ENCODE measurements at regions not wholly inside any gene's neighbourhood (a gene's known extent, or its start where the extent isn't known, plus 50 kb on each side); places are given as distances from the start of the nearest gene placed in this dataset.
A peak's percentile ranks its signal among the peaks of the same experiment; 100 is the strongest.

DNA sequence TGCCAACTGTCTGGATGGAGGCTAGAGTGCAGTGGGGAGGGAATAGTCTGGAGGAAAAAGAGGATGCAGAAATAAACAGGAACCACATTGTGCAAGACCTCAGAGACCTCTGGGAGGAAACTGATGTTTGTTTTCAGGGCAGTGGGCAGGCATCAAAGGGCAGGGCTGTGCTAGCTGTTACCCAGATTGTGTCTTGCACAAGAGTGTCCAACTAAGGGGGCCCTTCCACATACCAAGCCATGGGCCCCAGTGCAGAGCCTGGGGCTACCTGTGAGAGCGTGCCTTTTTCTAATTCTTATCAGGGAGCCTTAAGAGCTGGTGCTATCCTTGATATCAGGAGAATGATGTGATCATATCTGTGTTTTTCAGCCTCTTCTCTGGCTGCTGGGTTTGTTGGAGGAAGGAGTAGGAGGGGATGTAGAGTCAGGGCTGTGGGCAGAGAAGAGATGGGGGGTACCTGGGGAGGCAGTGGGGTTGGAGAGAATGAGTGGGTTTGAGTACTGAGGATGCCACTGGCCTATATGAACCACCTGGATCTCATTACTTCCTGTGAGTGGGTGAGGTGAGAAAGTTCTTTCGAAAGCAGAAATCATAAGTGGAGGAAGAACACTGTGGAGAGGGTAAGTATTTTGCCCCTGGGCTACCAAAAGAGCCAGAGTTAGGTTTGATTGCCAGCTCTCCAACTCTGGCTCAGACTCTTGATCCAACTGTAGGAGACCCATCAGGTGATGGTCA is 259.2 kb upstream of the CRY1 start (continued):
- TF ChIP-seq, protein P1, sequence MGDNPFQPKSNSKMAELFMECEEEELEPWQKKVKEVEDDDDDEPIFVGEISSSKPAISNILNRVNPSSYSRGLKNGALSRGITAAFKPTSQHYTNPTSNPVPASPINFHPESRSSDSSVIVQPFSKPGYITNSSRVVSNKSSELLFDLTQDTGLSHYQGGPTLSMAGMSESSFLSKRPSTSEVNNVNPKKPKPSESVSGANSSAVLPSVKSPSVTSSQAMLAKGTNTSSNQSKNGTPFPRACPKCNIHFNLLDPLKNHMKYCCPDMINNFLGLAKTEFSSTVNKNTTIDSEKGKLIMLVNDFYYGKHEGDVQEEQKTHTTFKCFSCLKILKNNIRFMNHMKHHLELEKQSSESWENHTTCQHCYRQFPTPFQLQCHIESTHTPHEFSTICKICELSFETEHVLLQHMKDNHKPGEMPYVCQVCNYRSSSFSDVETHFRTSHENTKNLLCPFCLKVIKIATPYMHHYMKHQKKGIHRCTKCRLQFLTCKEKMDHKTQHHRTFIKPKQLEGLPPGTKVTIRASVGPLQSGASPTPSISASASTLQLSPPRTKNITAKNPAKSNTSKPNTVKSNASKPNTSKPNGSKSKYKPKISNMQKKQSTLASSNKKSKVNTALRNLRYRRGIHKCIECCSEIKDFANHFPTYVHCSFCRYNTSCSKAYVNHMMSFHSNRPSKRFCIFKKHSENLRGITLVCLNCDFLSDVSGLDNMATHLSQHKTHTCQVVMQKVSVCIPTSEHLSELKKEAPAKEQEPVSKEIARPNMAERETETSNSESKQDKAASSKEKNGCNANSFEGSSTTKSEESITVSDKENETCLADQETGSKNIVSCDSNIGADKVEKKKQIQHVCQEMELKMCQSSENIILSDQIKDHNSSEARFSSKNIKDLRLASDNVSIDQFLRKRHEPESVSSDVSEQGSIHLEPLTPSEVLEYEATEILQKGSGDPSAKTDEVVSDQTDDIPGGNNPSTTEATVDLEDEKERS (CRISPR knock-in tag; IDR thresholded peaks at IDR 0.05), result 0 out of 2 replicates have a peak, but pooled peaks have one; percentile 50
- TF ChIP-seq RXRB (CRISPR knock-in tag; IDR thresholded peaks at IDR 0.05; ENCODE audit: borderline replicate concordance) (peak; percentile 88), ZBTB1 (CRISPR knock-in tag; IDR thresholded peaks at IDR 0.05; ENCODE audit: borderline replicate concordance) (no peak), KDM6A (CRISPR knock-in tag; IDR thresholded peaks at IDR 0.05; ENCODE audit: low read depth) (peak; percentile 88), ATF1 (CRISPR knock-in tag; IDR thresholded peaks at IDR 0.05) (no peak), HNF4G (IDR thresholded peaks at IDR 0.05; ENCODE audit: borderline replicate concordance, low read depth, low read length) (peak; percentile 77), HNF4G (CRISPR knock-in tag; IDR thresholded peaks at IDR 0.05; ENCODE audit: borderline replicate concordance, low read depth) (no peak), FOXC1 (CRISPR knock-in tag; IDR thresholded peaks at IDR 0.05; ENCODE audit: borderline replicate concordance) (0 out of 2 replicates have a peak, but pooled peaks have one; percentile 34), POLR2AphosphoS2 (IDR thresholded peaks at IDR 0.05; ENCODE audit: low read depth, low read length) (no peak), ZNF772 (CRISPR knock-in tag; IDR thresholded peaks at IDR 0.05) (no peak; the same call in 1 of the 2 replicates), ERF (CRISPR knock-in tag; IDR thresholded peaks at IDR 0.05) (peak; percentile 90), NCOA2 (CRISPR knock-in tag; IDR thresholded peaks at IDR 0.05) (peak; percentile 95), DNMT3B (CRISPR knock-in tag; conservative IDR thresholded peaks at IDR 0.05) (no peak), ZFP36L2 (CRISPR knock-in tag; IDR thresholded peaks at IDR 0.05) (no peak), ZNF768 (CRISPR knock-in tag; IDR thresholded peaks at IDR 0.05) (no peak), ZNF652 (CRISPR knock-in tag; IDR thresholded peaks at IDR 0.05; ENCODE audit: borderline replicate concordance, low read depth) (0 out of 2 replicates have a peak, but pooled peaks have one; percentile 31), ATF7 (IDR thresholded peaks at IDR 0.05) (no peak), ATF7 (CRISPR knock-in tag; IDR thresholded peaks at IDR 0.05) (0 out of 2 replicates have a peak, but pooled peaks have one; percentile 30), MXI1 (IDR thresholded peaks at IDR 0.05; ENCODE audit: borderline replicate concordance, low read depth, low read length) (no peak; the same call in 2 of the 3 replicates), BRCA1 (CRISPR knock-in tag; IDR thresholded peaks at IDR 0.05) (no peak), ZKSCAN1 (IDR thresholded peaks at IDR 0.05; ENCODE audit: low read length) (no peak), ZNF737 (CRISPR knock-in tag; IDR thresholded peaks at IDR 0.05; ENCODE audit: borderline replicate concordance) (no peak), MTA3 (CRISPR knock-in tag; IDR thresholded peaks at IDR 0.05) (no peak)
- TF ChIP-seq, protein P2, sequence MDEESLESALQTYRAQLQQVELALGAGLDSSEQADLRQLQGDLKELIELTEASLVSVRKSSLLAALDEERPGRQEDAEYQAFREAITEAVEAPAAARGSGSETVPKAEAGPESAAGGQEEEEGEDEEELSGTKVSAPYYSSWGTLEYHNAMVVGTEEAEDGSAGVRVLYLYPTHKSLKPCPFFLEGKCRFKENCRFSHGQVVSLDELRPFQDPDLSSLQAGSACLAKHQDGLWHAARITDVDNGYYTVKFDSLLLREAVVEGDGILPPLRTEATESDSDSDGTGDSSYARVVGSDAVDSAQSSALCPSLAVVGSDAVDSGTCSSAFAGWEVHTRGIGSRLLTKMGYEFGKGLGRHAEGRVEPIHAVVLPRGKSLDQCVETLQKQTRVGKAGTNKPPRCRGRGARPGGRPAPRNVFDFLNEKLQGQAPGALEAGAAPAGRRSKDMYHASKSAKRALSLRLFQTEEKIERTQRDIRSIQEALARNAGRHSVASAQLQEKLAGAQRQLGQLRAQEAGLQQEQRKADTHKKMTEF (CRISPR knock-in tag; IDR thresholded peaks at IDR 0.05), result peak; percentile 80
- TF ChIP-seq, protein P3, sequence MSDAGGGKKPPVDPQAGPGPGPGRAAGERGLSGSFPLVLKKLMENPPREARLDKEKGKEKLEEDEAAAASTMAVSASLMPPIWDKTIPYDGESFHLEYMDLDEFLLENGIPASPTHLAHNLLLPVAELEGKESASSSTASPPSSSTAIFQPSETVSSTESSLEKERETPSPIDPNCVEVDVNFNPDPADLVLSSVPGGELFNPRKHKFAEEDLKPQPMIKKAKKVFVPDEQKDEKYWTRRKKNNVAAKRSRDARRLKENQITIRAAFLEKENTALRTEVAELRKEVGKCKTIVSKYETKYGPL (CRISPR knock-in tag; IDR thresholded peaks at IDR 0.05), result no peak
- TF ChIP-seq, protein P4, sequence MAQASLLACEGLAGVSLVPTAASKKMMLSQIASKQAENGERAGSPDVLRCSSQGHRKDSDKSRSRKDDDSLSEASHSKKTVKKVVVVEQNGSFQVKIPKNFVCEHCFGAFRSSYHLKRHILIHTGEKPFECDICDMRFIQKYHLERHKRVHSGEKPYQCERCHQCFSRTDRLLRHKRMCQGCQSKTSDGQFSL (CRISPR knock-in tag; IDR thresholded peaks at IDR 0.05), result no peak
